ENCODE measurements at regions not wholly inside any gene's neighbourhood (a gene's known extent, or its start where the extent isn't known, plus 50 kb on each side); places are given as distances from the start of the nearest gene placed in this dataset.

GRCh38 chr5:124913329-124913653 lies 166.9 kb upstream of the ZNF608 start:
- in situ Hi-C loops (cut with HindIII; ENCODE audit: extremely low pct_ligation_motif_present, low pct_unique_long_range_greater_than_20kb): no loop called here
- no TSS peak for BruUV-seq (replicated peaks)
- Histone ChIP-seq H2AFZ (ENCODE audit: low read length) (no peak overlapping the region), H3K4me3 (replicated peaks in 1 of 3; ENCODE audit: insufficient read depth in 1 of 3, low read depth in 2 of 3, low read length in 3 of 3) (no peak overlapping the region), H4K20me1 (ENCODE audit: insufficient read depth, low read length) (no peaks in the 10 kb centered on the region), H3K79me2 (ENCODE audit: insufficient read depth, low read length) (no peaks in the 10 kb centered on the region), H3K27me3 (ENCODE audit: control insufficient read depth in 1 of 2, insufficient read depth in 2 of 2, low read length in 2 of 2) (no peaks in the 10 kb centered on the region), H3K27ac (ENCODE audit: extremely low read length, insufficient read depth, low read length) (no peak overlapping the region), H3K9me3 (ENCODE audit: low read length) (no peaks in the 10 kb centered on the region), H3K4me2 (ENCODE audit: low read depth, low read length) (no peak overlapping the region), H3K36me3 (replicated peaks in 1 of 2; ENCODE audit: control insufficient read depth in 1 of 2, insufficient read depth in 2 of 2, low read length in 2 of 2) (no peaks in the 10 kb centered on the region), H3K4me1 (ENCODE audit: insufficient read depth, low read length) (peaks cover 12% of the 10 kb centered on the region), H3K9ac (ENCODE audit: insufficient read depth, low read depth, low read length) (no peak overlapping the region)
- ChIA-PET POLR2A (no interaction called here), CTCF (ENCODE audit: low intra/inter-chr PET ratio, low total read pairs) (no interaction called here)
- ATAC-seq (no peak), FAIRE-seq (no peak), DNase-seq (ENCODE audit: low spot score) (no peak)
- intact Hi-C loops (cut with micrococcal nuclease; ENCODE audit: unreplicated experiment): no loop called here
- WGBS (ENCODE audit: low lambda C conversion rate): 93% methylated on average over 2 of the region's 2 CpGs
- TF ChIP-seq, protein P1, sequence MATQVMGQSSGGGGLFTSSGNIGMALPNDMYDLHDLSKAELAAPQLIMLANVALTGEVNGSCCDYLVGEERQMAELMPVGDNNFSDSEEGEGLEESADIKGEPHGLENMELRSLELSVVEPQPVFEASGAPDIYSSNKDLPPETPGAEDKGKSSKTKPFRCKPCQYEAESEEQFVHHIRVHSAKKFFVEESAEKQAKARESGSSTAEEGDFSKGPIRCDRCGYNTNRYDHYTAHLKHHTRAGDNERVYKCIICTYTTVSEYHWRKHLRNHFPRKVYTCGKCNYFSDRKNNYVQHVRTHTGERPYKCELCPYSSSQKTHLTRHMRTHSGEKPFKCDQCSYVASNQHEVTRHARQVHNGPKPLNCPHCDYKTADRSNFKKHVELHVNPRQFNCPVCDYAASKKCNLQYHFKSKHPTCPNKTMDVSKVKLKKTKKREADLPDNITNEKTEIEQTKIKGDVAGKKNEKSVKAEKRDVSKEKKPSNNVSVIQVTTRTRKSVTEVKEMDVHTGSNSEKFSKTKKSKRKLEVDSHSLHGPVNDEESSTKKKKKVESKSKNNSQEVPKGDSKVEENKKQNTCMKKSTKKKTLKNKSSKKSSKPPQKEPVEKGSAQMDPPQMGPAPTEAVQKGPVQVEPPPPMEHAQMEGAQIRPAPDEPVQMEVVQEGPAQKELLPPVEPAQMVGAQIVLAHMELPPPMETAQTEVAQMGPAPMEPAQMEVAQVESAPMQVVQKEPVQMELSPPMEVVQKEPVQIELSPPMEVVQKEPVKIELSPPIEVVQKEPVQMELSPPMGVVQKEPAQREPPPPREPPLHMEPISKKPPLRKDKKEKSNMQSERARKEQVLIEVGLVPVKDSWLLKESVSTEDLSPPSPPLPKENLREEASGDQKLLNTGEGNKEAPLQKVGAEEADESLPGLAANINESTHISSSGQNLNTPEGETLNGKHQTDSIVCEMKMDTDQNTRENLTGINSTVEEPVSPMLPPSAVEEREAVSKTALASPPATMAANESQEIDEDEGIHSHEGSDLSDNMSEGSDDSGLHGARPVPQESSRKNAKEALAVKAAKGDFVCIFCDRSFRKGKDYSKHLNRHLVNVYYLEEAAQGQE (IDR thresholded peaks at IDR 0.05; ENCODE audit: borderline replicate concordance in 1 of 2, low read depth in 1 of 2, low read length in 2 of 2): no peak
- TF ChIP-seq ZNF547 (CRISPR knock-in tag; IDR thresholded peaks at IDR 0.05) (no peak), ZNF275 (CRISPR knock-in tag; IDR thresholded peaks at IDR 0.05; ENCODE audit: borderline replicate concordance) (no peak), USF2 (IDR thresholded peaks at IDR 0.05; ENCODE audit: low read depth, low read length) (no peak), USF2 (CRISPR knock-in tag; IDR thresholded peaks at IDR 0.05; ENCODE audit: borderline replicate concordance) (no peak), ZNF33A (CRISPR knock-in tag; IDR thresholded peaks at IDR 0.05; ENCODE audit: borderline replicate concordance) (no peak), ZNF788 (CRISPR knock-in tag; IDR thresholded peaks at IDR 0.05; ENCODE audit: borderline replicate concordance) (no peak), ATF7 (IDR thresholded peaks at IDR 0.05) (no peak), ATF7 (CRISPR knock-in tag; IDR thresholded peaks at IDR 0.05) (no peak), XRCC5 (optimal IDR thresholded peaks at IDR 0.05; ENCODE audit: low read length) (no peak), ZNF704 (CRISPR knock-in tag; IDR thresholded peaks at IDR 0.05; ENCODE audit: borderline replicate concordance) (no peak)
- TF ChIP-seq, protein P2, sequence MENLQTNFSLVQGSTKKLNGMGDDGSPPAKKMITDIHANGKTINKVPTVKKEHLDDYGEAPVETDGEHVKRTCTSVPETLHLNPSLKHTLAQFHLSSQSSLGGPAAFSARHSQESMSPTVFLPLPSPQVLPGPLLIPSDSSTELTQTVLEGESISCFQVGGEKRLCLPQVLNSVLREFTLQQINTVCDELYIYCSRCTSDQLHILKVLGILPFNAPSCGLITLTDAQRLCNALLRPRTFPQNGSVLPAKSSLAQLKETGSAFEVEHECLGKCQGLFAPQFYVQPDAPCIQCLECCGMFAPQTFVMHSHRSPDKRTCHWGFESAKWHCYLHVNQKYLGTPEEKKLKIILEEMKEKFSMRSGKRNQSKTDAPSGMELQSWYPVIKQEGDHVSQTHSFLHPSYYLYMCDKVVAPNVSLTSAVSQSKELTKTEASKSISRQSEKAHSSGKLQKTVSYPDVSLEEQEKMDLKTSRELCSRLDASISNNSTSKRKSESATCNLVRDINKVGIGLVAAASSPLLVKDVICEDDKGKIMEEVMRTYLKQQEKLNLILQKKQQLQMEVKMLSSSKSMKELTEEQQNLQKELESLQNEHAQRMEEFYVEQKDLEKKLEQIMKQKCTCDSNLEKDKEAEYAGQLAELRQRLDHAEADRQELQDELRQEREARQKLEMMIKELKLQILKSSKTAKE (CRISPR knock-in tag; IDR thresholded peaks at IDR 0.05; ENCODE audit: borderline replicate concordance): no peak

Data from HepG2 (cell line).